Esophagus muscularis mucosa (tissue), 4 donors: ENCODE measurements at regions not wholly inside any gene's neighbourhood (a gene's known extent, or its start where the extent isn't known, plus 50 kb on each side); places are given as distances from the start of the nearest gene placed in this dataset.

ENCODE experiments used
- DNase-seq: peaks from one replicate; pipeline ENCODE4 v3.0.0-alpha.2; 2017; ENCODE audit errors: extremely low spot score
- H3K27ac ChIP-seq, 4 donors: fragments of 200-600 bp; sonication (generic); replicated peaks in 1 of 4; 1 replicate in 3 of 4; 2 replicates in 1 of 4; pipeline ENCODE4 v1.5.1; 2016 to 2019; ENCODE audit warnings: mild to moderate bottlenecking in 1 of 4
- H3K27me3 ChIP-seq, 4 donors: fragments of 200-600 bp; sonication (generic); one replicate each; pipeline versions ENCODE4 v1.5.1 to v1.6.0; 2016 to 2019
- H3K36me3 ChIP-seq, 4 donors: fragments of 200-600 bp; sonication (generic); one replicate each; pipeline ENCODE4 v1.5.1; 2016 to 2019
- H3K4me1 ChIP-seq, 4 donors: fragments of 200-600 bp; sonication (generic); one replicate each; pipeline ENCODE4 v1.5.1; 2016 to 2019
- H3K4me3 ChIP-seq, 4 donors: fragments of 200-600 bp; sonication (generic); 1 replicate in 2 of 4; 2 replicates in 2 of 4; pipeline ENCODE4 v1.5.1; 2016 to 2019; ENCODE audit warnings: mild to moderate bottlenecking in 4 of 4, moderate library complexity in 1 of 4
- H3K9me3 ChIP-seq, 4 donors: fragments of 200-600 bp; sonication (generic); 1 replicate in 3 of 4; 2 replicates in 1 of 4; pipeline ENCODE4 v1.5.1; 2016 to 2019
- CTCF ChIP-seq, 3 experiments: fragments of 200-600 bp in 2 of 3; fragments of 450-650 bp in 1 of 3; sonication (generic) in 2 of 3; IDR thresholded peaks; one replicate each; pipeline ENCODE4 v1.5.1; 2017 to 2019; ENCODE audit warnings: antibody characterized with exemption in 3 of 3, mild to moderate bottlenecking in 2 of 3, moderate library complexity in 1 of 3
- EP300 ChIP-seq: sonication (generic); formaldehyde crosslinking; IDR thresholded peaks from one replicate; pipeline ENCODE4 v1.6.1; 2017; ENCODE audit warnings: antibody characterized with exemption
- POLR2A ChIP-seq: fragments of 450-650 bp; IDR thresholded peaks from one replicate; pipeline ENCODE4 v1.6.1; 2017; ENCODE audit warnings: antibody characterized with exemption, moderate library complexity, mild to moderate bottlenecking, low read depth
- POLR2AphosphoS5 ChIP-seq, 2 donors: sonication (generic); formaldehyde crosslinking; IDR thresholded peaks; one replicate each; pipeline ENCODE4 v1.6.1; 2017; ENCODE audit warnings: antibody characterized with exemption in 2 of 2
- WGBS: methylation state at CpG from one replicate; pipeline ENCODE4 v1.1.5; 2018; 5-methylcytosine and 5-hydroxymethylcytosine counted together
- intact Hi-C: fragments of 100-400 bp; cut with DNase I; formaldehyde crosslinking; loops from one replicate; pipeline ENCODE4 v1.15.1; 2023

DNA sequence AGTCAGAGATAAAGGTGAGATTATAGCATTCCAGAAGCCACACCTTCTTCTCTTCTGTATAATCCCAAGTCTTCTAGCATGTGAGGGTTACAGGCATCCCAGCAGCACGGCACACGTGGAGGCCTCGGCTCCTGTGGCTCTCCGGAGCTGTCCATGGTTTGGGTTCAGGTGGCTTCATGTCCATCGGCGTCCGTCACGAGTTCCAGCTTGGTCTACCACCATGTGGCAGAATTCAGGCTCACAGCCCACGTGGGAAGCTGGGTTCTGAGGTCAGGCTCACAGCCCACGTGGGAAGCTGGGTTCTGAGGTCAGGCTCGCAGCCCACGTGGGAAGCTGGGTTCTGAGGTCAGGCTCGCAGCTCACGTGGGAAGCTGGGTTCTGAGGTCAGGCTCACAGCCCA, 378.3 kb upstream of the SALL3 start:
- H3K27me3 ChIP-seq, result no peaks in the 10 kb centered on the region
- H3K9me3 ChIP-seq, result no peaks in the 10 kb centered on the region
- H3K36me3 ChIP-seq, result no peaks in the 10 kb centered on the region
- intact Hi-C loops, result no loop called here
- TF ChIP-seq EP300, result no peak
- 66% methylated on average over 12 of the region's 14 CpGs for WGBS
- peaks cover 0 to 9% (median 5%) of the 10 kb centered on the region in 4 donors for H3K4me1 ChIP-seq
- no peak overlapping the region for H3K4me3 ChIP-seq
- no peak for DNase-seq
- no peak overlapping the region for H3K27ac ChIP-seq

DNA sequence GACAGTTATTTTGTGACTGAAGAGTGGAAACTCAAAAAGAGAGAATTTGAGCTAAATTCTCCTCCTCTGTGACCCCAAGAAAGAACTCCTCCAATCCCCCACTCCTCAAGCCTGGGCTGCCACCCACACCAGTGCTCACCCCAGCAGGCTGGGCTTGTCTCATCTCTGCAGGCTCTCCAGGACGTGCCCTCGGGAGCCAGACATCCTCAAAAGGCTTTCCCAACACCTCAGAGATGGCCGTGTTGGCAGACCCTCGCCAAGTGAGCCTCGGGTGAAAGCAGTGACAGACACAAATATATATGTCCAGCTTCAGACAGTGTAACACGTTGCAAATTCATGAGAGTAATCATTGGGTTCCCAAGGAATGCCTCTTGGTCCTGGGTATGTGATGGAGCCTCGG, 377.7 kb upstream of the SALL3 start:
- no peak for TF ChIP-seq CTCF (IDR thresholded peaks at IDR 0.05)
- no peak for TF ChIP-seq POLR2AphosphoS5 (IDR thresholded peaks at IDR 0.05)
- no peak for TF ChIP-seq POLR2A
- no peak for TF ChIP-seq EP300
- Histone ChIP-seq H3K27me3 (peaks cover 0 to 4% (median 0%) of the 10 kb centered on the region in 4 donors), H3K4me1 (peaks cover 0 to 3% (median 2%) of the 10 kb centered on the region in 4 donors), H3K36me3 (no peaks in the 10 kb centered on the region), H3K27ac (no peak overlapping the region), H3K4me3 (no peak overlapping the region), H3K9me3 (no peaks in the 10 kb centered on the region)
- intact Hi-C loops, result no loop called here
- WGBS, result 89% methylated on average over 4 of the region's 7 CpGs
- no peak for DNase-seq

DNA sequence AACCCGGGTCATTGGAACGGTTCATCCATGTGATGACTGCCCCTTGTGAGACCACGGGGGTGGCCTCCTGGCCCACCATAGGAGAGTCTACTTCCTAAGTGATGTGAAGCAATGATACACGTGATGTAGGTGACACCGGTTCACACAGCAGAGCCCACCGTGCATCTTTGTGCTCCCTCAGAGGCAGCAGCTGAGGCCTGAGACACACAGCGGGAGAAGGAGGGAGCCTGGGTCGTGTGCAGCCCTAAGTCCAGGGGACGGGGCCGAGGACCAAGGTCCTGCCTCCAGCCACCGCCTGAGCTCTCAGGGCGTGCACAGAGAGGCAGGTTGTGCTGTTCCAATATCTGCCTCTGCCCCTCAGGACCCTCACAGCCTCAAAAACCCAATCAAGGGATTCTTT, 377.2 kb upstream of the SALL3 start:
- Histone ChIP-seq H3K9me3 (no peaks in the 10 kb centered on the region), H3K27ac (no peak overlapping the region), H3K27me3 (peaks cover 0 to 9% (median 0%) of the 10 kb centered on the region in 4 donors), H3K4me1 (no peaks in the 10 kb centered on the region), H3K4me3 (no peak overlapping the region), H3K36me3 (no peaks in the 10 kb centered on the region)
- intact Hi-C loops, result no loop called here
- TF ChIP-seq EP300 (no peak), POLR2AphosphoS5 (IDR thresholded peaks at IDR 0.05) (no peak), POLR2A (no peak), CTCF (IDR thresholded peaks at IDR 0.05) (no peak)
- 97% methylated on average over 12 of the region's 12 CpGs for WGBS
- DNase-seq, result no peak

GRCh38 chr18:78603102-78603983, 376.3 kb upstream of the SALL3 start:
- TF ChIP-seq POLR2A, result no peak
- no peaks in the 10 kb centered on the region for H3K4me1 ChIP-seq
- H3K36me3 ChIP-seq, result no peaks in the 10 kb centered on the region
- no peak overlapping the region for H3K4me3 ChIP-seq
- intact Hi-C loops, result no loop called here
- 58% methylated on average over 25 of the region's 25 CpGs for WGBS
- H3K9me3 ChIP-seq, result no peaks in the 10 kb centered on the region
- H3K27ac ChIP-seq, result no peak overlapping the region
- H3K27me3 ChIP-seq, result peaks cover 0 to 16% (median 0%) of the 10 kb centered on the region in 4 donors
- DNase-seq, result no peak

- intact Hi-C loops, result no loop called here
- H3K4me1 ChIP-seq, result no peaks in the 10 kb centered on the region
- TF ChIP-seq EP300 (no peak), CTCF (IDR thresholded peaks at IDR 0.05) (no peak), POLR2AphosphoS5 (IDR thresholded peaks at IDR 0.05) (no peak), POLR2A (no peak)
- no peaks in the 10 kb centered on the region for H3K36me3 ChIP-seq
- H3K27me3 ChIP-seq, result peaks cover 0 to 19% (median 0%) of the 10 kb centered on the region in 4 donors
- no peak overlapping the region for H3K4me3 ChIP-seq
- H3K9me3 ChIP-seq, result no peaks in the 10 kb centered on the region
- no peak overlapping the region for H3K27ac ChIP-seq
- DNase-seq, result no peak
- whole genome bisulfite sequencing, result 89% methylated on average over 16 of the region's 16 CpGs
These were observed 374.4 kb upstream of the SALL3 start for GRCh38 chr18:78605255-78605654.
